ENCODE measurements at regions not wholly inside any gene's neighbourhood (a gene's known extent, or its start where the extent isn't known, plus 50 kb on each side); places are given as distances from the start of the nearest gene placed in this dataset.

DNA sequence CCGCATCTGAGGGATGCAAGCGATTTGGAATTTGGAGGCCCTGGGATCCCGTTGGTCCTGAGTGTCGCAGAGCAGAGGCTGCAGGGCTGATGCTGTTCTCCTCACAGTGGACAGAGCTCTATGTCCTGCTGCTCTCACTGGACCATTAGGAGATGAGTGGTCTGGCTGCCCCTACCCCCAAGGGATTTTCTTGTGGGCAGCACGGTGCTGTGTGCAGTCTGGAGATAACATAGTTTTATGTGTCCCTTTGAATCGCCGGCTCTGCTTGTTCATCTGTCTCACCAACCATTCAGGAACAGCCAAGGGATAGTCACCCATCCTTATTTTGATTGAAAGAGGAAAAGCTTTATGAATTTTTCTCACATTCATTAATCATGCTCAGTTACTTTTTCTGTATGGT is 49.9 kb downstream of the CHRM3 start:
- no peak for DNase-seq

DNA sequence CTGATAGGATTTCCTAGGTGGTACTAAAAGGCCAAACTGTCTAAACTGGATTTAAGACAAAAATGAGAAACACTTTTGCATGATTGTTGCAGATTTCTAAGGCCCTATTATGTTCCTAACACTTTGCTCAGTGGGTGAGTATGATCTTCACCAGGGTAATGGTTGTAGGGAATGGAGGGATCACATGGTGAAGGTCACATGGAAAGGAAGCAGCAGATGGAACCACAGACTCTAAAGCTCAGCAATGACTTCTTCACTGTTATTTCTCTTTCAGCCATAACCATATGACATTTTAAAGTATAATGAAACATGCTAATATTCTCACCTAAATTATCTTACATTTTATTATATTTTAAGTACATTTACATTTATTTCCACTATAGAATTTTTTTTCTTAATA is 51.5 kb downstream of the CHRM3 start:
- no peak for DNase-seq

DNA sequence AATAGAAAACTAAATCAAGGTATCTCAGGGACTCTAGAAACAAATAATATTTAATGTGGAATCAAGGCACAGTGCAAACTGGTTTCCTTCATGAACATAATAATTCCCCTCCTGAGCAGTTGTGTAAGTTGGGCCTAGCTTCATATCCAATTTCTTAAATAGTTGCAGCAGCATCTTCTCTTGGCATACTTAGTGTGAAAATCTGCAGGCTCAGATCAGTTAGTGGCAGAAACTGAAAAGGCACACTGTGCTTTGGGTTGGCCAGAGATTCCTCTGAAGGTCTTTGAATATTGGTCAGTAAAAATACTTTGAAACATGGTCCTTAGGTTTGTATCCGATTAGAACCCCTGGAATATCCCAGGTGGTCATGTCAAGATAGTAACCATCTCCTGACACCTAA is 52.5 kb downstream of the CHRM3 start:
- no peak for DNase-seq

DNA sequence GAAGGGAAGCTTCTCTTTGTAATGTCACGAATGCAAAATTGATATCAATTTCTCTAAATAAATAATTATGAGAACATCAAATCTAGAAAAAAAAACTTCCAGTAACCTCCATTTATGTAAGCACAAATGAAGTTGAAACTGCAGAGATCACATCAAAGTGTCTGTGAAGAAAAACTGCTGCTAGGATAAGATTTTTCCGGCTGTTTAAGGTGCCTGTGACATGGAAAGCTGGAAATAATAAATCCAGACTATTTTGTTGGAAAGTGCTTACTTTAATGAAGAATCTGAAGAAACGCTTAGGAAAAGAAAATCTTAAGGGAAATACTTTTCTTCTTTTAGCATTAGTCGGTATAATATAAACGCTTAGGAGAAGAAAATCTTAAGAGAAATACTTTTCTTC is 57.0 kb downstream of the CHRM3 start:
- DNase-seq: no peak

DNA sequence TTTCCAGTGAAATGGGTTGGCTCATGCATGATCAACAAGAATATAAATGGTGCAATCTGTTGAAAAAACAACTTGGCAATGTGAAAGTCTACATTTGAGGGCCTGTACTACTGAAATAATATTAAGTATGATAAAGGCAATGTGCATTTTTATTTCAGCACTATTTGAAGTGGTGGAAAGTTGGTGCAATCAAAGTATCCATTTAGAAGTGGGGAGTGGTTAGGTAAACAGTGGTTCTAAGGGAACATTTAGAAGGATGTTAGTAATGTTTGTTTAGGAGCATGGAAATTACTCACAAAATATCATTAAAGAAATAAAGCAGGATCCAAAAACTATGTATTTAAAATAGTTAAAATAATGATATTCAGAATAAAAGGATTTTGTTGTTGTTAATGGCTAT is 60.2 kb downstream of the CHRM3 start:
- DNase-seq: no peak

DNA sequence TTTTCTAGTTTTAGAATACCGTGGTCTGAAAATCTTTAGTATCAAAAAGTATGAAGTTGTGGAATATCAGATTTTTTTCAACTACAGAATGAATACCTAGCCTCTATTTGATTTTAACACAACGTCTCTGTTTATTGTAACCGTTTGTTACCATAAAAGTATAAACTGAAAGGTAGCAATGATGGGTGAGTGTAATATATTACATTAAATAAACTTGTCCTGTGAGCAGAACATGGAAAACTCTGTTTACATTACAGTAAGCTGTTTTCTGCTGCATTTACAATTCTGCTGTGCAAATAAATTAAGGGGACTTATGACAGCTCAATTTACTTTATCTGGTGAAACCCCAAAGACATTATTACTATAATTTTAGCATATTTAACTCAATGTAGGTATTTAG is 62.5 kb downstream of the CHRM3 start:
- no peak for DNase-seq

DNA sequence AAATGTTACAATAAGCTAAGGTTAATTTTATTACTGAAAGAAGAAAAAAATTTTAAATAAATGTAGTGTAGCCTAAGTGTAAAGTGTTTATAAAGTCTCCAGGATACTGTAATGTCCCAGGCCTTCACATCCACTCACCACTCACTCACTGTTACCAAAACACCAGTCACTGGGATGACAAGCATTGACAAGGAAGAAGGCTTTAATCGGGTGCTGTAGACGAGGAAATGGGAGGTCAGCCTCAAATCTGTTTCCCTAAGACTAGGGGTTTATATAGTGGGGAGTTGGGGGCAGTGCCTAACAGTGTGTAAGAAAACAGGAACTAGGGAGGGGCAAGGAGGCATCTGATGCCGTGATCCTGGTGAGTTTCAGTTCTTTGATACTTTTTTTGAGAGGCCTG is 69.4 kb downstream of the CHRM3 start:
- DNase-seq: no peak

DNA sequence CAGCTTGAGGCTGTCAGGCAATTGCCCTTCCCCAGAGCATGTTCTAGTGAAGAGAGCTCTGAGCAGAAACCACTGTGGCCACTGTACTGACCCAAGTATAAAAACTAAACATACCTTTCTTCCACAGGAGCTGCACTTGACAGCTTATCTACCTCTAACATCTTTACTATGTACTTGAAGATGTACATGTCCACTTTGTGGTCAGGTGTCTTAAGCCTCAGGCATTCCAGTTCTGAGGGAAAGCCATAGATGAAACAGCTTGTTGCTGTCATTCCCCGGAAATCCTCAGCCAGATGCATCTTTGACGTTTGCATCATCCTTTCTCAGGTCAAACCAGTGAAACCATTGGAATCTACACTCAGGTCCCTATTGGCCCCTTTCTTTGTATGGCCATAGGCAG is 70.4 kb downstream of the CHRM3 start:
- no peak for DNase-seq

DNA sequence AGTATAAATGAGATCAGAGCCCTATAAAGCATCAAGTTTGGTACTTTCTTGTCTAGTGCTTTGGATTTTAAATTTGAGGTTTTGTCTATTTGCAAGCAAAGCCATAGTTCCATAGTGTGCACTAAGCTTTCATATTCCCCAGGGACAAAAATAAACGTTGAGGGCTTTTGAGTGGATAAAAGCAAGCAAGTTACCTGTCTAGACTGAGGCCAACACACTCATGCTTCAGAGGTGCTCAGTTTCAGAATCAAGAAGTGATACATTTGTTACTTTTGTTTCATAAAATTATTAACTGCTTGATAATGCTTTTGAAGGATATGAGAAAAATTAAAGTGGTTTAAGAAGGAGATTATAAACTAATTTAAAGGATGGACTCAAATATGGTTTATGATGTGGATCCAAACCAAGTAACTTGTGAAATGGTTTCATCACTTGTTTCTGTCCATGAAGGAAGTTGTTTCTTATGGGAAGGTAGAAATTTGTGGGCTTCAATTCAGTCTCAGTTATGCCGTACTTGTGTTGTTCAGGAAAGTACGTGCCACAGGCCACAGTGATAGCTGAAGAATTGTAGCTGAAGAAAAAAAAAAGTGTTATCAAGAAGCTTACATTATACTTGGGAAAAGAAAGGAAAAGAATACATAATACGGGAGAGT is 71.2 kb downstream of the CHRM3 start:
- no peak for DNase-seq

DNA sequence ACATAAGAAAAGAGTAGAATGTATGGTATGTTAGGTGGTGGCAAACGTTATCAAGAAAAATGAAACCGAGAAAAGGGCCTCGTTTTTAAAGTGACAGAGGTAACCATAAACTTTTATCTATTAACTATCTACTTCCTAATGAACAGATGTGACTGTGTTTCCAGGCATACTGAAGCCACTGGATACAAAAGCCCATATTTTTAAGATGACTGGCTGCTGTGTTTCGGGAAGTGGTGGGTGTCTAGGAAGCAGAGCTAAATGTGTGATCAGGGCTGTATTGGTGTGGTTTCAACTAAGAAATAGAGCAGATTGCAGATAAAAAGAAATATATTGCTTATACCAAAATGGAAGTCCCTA is 71.8 kb downstream of the CHRM3 start:
- no peak for DNase-seq

DNA sequence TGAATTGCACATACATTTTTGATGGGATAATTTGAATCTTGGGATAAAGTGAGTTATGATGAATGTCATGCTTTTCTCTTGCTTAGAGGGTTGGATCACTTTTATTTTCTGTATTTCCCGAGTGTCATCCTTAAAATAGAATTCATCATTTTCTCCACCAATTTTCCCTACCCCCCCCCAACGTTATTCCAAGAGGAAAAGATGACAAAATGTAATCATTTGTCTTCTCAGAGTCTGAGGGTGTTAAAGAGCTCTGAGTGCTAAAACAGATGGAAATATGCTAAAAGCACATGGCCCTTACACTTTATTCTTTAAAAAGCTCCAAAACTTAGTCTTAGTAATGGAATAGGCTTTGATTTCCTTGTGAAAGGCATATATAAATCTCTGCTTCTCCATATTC is 81.4 kb downstream of the CHRM3 start:
- DNase-seq: no peak

DNA sequence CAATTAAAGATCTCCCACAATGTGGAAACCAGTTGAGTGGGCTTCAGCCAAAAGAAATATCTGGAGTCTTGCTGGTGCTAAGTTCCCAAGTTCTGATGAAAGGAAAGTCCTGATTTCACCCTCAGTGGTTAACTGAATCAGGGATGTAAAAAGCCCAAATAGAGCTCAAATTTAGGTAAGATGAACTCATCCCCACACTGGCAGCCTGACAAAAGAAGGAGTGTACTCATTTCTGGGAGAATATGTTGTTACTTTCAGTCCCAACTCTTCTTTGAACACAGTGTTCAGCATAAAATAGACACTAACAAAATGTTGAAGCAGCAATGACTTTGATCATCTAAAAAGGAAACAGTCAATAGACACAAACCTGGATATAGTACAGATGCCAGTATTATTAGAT is 91.7 kb downstream of the CHRM3 start:
- no peak for DNase-seq

DNA sequence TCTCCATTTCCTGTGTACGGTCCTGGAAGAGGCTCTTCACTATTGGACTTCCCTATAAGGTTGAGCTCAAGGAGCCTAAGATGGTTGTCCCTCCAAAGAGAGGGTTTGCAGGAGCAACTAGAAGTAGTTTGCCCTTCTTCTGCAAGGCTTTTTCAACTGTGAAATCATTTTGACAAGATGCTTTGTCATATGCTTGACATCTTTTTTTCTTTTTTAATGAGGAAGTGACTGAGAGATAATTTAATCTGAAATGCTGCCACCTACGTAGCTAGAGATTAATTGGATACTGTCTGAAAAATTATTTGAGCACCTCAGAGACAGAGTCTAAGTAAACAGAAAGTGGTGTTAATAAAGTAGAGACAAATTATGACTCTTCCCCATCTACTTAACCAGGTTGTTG is 97.0 kb downstream of the CHRM3 start:
- DNase-seq: no peak

DNA sequence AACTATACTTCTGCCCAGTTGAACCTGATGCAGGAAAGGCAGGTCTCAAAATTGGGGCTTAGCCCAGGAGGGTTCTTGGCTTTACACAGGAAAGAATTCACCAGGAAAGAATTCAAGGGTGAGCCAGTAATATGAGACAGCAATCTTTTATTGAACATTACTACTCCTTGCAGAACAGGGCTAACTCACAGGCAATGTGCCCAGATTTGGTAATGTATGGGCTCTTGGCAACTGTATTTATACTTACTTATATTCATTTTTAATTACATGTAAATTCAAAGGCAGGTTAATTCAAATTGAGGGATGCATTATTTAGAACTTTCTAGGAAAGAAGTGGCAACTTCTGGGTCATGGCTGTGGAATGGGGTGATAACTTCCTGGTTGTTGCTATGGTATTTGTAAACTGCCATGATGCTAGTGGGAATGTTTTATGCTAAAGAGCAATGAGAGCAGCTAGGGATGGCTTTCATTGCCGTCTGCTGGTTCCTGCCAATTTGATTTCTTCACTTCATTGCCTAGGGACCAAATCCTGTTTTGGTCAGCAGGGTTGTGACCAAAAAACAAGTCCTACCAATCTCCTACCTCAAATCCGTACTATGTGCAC is 107.5 kb downstream of the CHRM3 start:
- DNase-seq: no peak

DNA sequence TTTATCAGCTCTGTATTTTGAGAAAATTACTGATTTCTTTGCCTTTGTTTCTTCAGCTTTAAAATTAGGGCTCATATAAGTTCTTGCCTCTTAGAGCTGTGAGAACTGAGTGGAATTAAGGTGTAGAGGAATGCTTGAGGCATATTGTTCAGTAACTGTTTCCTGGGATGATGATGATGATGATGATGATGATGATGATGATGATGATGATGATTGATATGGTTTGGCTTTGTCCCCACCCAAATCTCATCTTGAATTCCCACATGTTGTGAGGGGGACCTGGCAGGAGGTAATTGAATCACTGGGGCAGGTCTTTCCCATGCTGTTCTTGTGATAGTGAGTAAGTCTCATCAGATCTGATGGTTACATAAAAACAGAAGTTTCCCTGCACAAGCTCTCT is 118.7 kb downstream of the CHRM3 start:
- no peak for DNase-seq

DNA sequence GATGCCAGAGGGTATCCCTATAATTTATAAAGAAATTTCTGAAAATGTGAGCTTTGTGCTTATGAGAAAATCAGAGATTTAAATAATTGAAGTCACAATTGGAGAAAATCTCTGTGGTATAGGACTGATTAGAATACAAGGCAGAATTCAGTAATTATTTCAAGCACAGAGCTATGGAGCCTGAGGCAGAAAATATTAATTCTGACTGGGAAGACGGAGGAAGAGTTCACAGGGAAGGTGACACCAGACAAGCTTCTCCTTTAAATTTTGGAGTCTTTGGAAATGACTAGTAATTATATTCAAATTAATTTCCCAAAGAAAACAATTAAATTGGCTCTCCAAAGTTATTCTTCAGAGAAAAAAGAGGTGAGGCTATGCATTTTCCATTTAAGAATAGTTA is 121.5 kb downstream of the CHRM3 start:
- no peak for DNase-seq

DNA sequence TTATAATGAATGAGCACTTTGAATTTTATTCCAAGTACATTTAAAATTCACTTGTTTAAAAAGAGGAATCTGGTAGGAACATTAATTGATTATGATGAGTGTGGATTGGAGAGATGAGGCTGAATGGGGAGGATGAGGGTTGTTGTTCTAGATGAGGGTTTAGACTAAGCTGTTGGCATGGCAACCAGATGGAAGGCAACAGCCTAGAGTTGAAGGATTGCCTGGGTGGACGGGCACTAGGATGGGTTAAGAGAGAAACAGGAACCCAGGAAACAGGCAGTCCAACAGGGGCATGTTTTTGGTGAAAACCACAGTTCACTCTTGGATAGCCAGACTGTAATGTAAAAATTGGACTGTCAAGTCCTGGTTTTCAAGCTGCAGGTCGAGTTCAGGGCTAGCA is 125.5 kb downstream of the CHRM3 start:
- no peak for DNase-seq

DNA sequence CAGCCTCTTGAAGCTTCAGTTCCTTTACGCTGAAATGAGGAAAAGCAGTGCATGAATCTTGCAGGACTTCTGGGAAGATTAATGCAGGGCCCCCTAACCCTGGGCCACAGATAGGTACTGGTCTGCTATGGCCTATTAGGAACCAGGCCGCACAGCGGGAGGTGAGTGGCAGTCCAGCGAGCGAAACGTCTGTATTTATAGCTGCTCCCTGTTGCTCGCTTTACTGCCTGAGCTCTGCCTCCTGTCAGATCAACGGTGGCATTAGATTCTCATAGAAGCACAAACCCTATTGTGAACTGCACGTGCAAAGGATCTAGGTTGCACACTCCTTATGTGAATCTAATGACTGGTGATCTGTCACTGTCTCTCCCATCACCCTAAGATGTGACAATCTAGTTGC is 130.2 kb downstream of the CHRM3 start:
- no peak for DNase-seq

DNA sequence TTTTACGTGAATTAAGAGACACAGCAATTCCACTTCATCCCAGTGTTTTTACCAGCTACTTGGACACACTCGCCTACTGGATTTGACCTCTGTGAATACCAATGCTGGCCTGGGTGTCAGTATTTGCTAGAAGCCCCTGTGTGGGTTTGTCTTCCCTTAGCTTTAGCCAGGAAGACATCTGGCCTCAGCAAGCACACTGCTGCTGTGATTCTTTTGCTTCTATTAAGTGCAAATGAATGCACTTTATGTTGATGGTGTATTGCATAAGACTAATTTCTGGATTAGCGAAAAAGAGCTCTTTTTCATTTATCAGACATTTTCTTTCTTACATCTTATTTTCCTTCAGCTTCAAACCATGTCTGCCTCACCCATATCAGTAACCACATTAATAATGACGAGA is 140.0 kb downstream of the CHRM3 start:
- no peak for DNase-seq

DNA sequence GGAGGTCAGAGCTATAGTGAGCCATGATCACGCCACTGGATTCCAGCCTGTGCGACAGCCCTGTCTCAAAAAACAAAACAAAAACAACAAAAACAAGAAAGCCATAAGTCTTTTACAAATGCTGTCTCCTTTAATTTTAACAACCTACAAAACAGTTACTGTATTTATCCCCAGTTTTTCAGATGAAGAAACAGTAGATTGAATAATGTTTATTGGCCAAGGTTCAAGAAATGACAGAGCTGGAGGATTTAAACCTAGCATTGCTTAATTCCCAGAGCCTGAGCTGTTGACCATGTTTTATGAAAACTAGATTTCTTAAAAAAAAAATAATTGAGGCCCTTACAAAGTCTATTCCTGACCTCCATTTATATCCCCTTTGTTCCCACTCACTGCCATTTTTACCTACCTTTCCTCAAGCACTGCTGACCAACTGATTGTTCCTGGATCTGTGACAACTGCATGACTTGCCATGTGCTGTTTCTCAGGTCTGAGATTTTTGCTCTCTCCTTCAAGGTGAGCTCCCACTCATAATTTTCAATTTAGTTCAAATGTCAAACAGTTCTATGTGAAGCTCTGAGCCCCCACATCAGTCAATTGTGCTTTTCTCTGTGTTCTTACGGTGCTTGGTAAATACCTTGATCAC is 140.8 kb downstream of the CHRM3 start:
- DNase-seq: no peak

DNA sequence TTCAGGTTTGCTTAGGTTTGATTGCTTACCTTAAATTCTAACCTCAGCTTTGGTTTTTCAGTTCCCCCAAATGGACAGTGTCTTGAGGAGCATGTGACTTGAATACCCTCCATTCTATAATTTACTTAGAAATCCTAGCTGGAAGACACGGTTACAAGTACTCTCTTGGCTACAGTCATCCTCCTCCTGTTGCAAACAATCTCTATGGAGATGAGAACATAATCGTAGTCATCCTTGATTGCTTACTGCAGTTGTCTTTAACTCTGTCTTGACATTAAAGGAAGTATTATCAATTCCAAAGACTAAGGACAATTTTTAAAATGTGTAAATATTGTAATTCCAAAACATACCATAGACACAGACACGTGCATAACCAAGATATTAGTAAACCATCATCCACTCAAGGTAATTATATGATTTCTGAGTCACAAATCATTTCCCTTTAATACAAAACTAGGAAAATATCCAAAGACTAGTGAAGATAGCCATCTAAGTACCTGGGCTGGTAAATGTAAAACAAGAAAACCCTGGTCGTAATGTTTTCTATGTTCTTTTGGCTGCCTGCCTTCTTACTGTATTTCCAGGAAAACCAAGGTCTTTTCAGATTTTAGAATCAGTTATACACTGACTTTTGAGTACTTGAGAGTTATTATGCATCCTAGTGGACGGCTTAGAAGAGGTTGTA is 149.9 kb downstream of the CHRM3 start:
- DNase-seq: no peak

DNA sequence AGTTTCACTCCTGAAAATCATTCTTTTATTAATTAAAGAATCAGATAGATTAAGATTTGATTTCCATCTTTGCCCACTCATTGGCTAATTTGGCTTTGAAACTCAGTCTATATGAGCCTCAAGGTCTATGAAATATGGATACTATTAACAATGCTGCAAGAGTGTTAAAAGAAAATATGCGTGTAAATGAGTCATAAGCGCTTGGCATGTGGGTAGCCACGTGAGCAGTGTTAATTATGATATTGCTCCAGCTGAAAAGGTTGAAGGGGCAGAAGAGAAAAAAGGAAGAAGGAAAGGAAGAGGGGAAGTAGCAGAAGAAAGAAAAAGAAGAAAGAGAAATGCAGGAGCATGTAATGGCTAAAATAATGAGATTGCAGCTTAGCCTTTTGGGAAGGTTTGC is 151.4 kb downstream of the CHRM3 start:
- DNase-seq: no peak

DNA sequence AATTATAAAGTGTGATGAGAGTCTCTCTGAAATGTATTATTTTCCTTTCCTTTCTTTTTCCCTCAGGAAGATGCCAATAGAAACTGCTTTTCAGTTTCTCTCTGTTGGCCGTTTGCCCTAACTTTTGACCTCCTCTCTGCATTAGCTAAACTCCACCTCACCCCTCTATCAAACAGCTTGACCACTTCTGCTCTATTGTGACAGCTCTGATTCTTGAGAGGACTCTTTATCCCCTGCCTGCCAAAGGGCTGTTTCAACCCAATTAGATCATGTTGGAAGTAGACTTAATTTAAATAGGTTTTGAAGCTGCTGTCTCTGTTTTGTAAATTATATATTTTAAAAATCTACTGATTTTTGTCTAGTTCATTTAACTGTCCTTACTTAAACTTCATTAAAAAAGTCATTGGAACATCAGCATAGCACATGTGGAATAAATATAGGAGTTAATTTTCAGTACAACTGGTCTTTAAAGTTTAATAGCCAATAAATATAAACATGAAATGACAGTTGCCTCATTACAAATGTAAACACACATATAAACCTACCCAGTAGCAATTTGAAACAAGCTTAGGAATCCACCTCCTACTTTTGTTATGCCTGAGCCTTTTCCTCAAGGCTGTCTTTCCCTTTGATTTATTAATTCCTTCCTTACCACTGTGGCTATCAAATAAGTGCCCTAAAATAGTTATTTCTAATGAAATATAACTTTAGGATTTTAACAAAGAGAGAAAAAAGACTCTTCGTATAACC is 152.0 kb downstream of the CHRM3 start:
- no peak for DNase-seq

DNA sequence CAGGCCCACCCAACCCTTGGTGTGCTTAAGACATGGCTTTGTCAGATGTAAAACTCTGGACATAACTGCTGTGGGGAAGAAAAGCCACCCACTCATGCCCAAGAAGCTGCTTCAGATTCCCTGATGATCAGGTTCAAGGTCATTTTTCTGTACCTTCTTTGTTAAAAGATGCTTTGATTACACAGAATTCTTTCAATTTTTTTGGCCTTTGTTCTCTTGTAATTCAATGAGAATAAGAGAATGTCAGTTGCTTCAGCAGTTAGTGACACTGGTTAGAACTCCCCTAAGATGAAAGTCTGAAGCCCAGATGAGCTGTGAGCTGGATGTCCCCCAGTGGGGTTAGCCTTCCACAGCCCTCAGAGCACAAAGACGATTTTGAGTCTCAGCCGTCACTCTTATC is 152.7 kb downstream of the CHRM3 start:
- no peak for DNase-seq
